Osteocyte (in vitro differentiated cells): ENCODE measurements at regions not wholly inside any gene's neighbourhood (a gene's known extent, or its start where the extent isn't known, plus 50 kb on each side); places are given as distances from the start of the nearest gene placed in this dataset.
A peak's percentile ranks its signal among the peaks of the same experiment; 100 is the strongest.

Experiments used
- DNase-seq: peaks from one replicate; pipeline ENCODE4 v3.0.0; 2021; ENCODE audit warnings: mixed read lengths; ENCODE audit not compliant: unreplicated experiment; ENCODE audit errors: extremely low spot score
- H3K27ac Mint-ChIP-seq: one replicate; pipeline ENCODE4 v1.8.0; 2021; ENCODE audit warnings: mild to moderate bottlenecking, mixed read lengths; ENCODE audit not compliant: unreplicated experiment
- H3K27me3 Mint-ChIP-seq: one replicate; pipeline ENCODE4 v1.8.0; 2021; ENCODE audit warnings: mixed read lengths; ENCODE audit not compliant: unreplicated experiment
- H3K36me3 Mint-ChIP-seq: one replicate; pipeline ENCODE4 v1.8.0; 2021; ENCODE audit warnings: mixed read lengths; ENCODE audit not compliant: unreplicated experiment
- H3K4me1 Mint-ChIP-seq: one replicate; pipeline ENCODE4 v1.8.0; 2021; ENCODE audit warnings: mixed read lengths; ENCODE audit not compliant: unreplicated experiment
- H3K4me3 Mint-ChIP-seq: one replicate; pipeline ENCODE4 v1.8.0; 2021; ENCODE audit warnings: mild to moderate bottlenecking, moderate library complexity, mixed read lengths; ENCODE audit not compliant: unreplicated experiment
- H3K9me3 Mint-ChIP-seq: one replicate; pipeline ENCODE4 v1.8.0; 2021; ENCODE audit warnings: mixed read lengths; ENCODE audit not compliant: unreplicated experiment
- CTCF ChIP-seq: fragments of 200-600 bp; sonication (generic); IDR thresholded peaks from 2 replicates; pipeline ENCODE4 v1.5.0; 2021; ENCODE audit warnings: antibody characterized with exemption, mild to moderate bottlenecking, moderate library complexity

- no peak for DNase-seq
These were observed 72.0 kb upstream of the AFF3 start for GRCh38 chr2:100214265-100214971.

GRCh38 chr2:100213595-100213994 lies 71.2 kb upstream of the AFF3 start:
- no peak overlapping the region for H3K4me3 Mint-ChIP-seq
- TF ChIP-seq CTCF = no peak
- peaks cover 4% of the 10 kb centered on the region for H3K27me3 Mint-ChIP-seq
- H3K36me3 Mint-ChIP-seq = no peaks in the 10 kb centered on the region
- no peak for DNase-seq
- H3K9me3 Mint-ChIP-seq = no peaks in the 10 kb centered on the region
- no peak overlapping the region for H3K27ac Mint-ChIP-seq
- H3K4me1 Mint-ChIP-seq = peaks cover 2% of the 10 kb centered on the region

More at GRCh38 chr2:100214265-100214971, 72.0 kb upstream of the AFF3 start:
- Mint-ChIP-seq H3K36me3 (no peaks in the 10 kb centered on the region), H3K27ac (no peak overlapping the region), H3K4me1 (peaks cover 2% of the 10 kb centered on the region), H3K4me3 (no peak overlapping the region), H3K9me3 (no peaks in the 10 kb centered on the region), H3K27me3 (peaks cover 4% of the 10 kb centered on the region)
- no peak for TF ChIP-seq CTCF

GRCh38 chr2:100212850-100213249 lies 70.5 kb upstream of the AFF3 start:
- Mint-ChIP-seq H3K4me3 (no peak overlapping the region), H3K4me1 (peaks cover 3% of the 10 kb centered on the region), H3K27me3 (peaks cover 4% of the 10 kb centered on the region), H3K27ac (no peak overlapping the region), H3K9me3 (no peaks in the 10 kb centered on the region), H3K36me3 (no peaks in the 10 kb centered on the region)
- TF ChIP-seq CTCF = no peak
- DNase-seq = no peak

- no peak for TF ChIP-seq CTCF
- Mint-ChIP-seq H3K4me1 (peaks cover 3% of the 10 kb centered on the region), H3K9me3 (no peaks in the 10 kb centered on the region), H3K36me3 (no peaks in the 10 kb centered on the region), H3K4me3 (no peak overlapping the region), H3K27ac (no peak overlapping the region), H3K27me3 (peaks cover 4% of the 10 kb centered on the region)
- DNase-seq = no peak
These were observed 69.1 kb upstream of the AFF3 start for GRCh38 chr2:100211521-100211920.

GRCh38 chr2:100208141-100208770 lies 65.9 kb upstream of the AFF3 start:
- DNase-seq = no peak
- peaks cover 4% of the 10 kb centered on the region for H3K27me3 Mint-ChIP-seq
- no peak overlapping the region for H3K27ac Mint-ChIP-seq
- TF ChIP-seq CTCF = peak; percentile 34
- no peaks in the 10 kb centered on the region for H3K9me3 Mint-ChIP-seq
- H3K4me1 Mint-ChIP-seq = peaks cover 2% of the 10 kb centered on the region
- H3K4me3 Mint-ChIP-seq = no peak overlapping the region
- H3K36me3 Mint-ChIP-seq = no peaks in the 10 kb centered on the region
